Naive thymus-derived CD4-positive, alpha-beta T cell (primary cell): ENCODE measurements at regions not wholly inside any gene's neighbourhood (a gene's known extent, or its start where the extent isn't known, plus 50 kb on each side); places are given as distances from the start of the nearest gene placed in this dataset.

Experiments
- ATAC-seq: fragments of 150-1000 bp; cut with Tn5 transposase; 2 replicates; pipeline ENCODE4 v1.10.0; 2021; ENCODE audit warnings: mild to moderate bottlenecking, moderate library complexity
- CTCF ChIA-PET: fragments of 350-600 bp; sonication (Branson Sonifier 250); formaldehyde crosslinking; loops from one replicate; lab custom pipeline; 2021; ENCODE audit warnings: antibody characterized with exemption; lab: Charles Lee
- POLR2A ChIA-PET: fragments of 350-600 bp; sonication (Branson Sonifier 250); formaldehyde crosslinking; loops from one replicate; lab custom pipeline; 2021; ENCODE audit warnings: antibody characterized with exemption, inconsistent platforms; lab: Charles Lee
- DNase-seq, 9 donors: peaks; one replicate each; pipeline versions ENCODE4 v3.0.0 to v3.0.0-alpha.2; 2020 to 2022; ENCODE audit warnings: mixed read lengths in 1 of 9
- H3K27ac ChIP-seq: one replicate; pipeline ENCODE4 v1.7.0; 2013; ENCODE audit warnings: mild to moderate bottlenecking, low read depth, low read length, moderate library complexity
- H3K27me3 ChIP-seq, 2 donors: one replicate each; pipeline ENCODE4 v1.7.0; 2013; ENCODE audit warnings: low read length in 2 of 2, mild to moderate bottlenecking in 2 of 2, moderate library complexity in 2 of 2; ENCODE audit not compliant: control insufficient read depth in 2 of 2, insufficient read depth in 2 of 2
- H3K36me3 ChIP-seq, 3 experiments: 1 replicate in 2 of 3; 2 replicates in 1 of 3; pipeline ENCODE4 v1.7.0; 2013; ENCODE audit warnings: low read length in 3 of 3, mild to moderate bottlenecking in 3 of 3, moderate library complexity in 1 of 3; ENCODE audit not compliant: insufficient read depth in 3 of 3, control insufficient read depth in 2 of 3
- H3K4me1 ChIP-seq, 2 donors: one replicate each; pipeline ENCODE4 v1.7.0; 2013; ENCODE audit warnings: low read length in 2 of 2, mild to moderate bottlenecking in 2 of 2, moderate library complexity in 1 of 2; ENCODE audit not compliant: control insufficient read depth in 2 of 2, insufficient read depth in 2 of 2
- H3K4me3 ChIP-seq: 2 replicates; pipeline ENCODE4 v1.7.0; 2013; ENCODE audit warnings: mild to moderate bottlenecking, low read length
- H3K9me3 ChIP-seq, 3 experiments: 1 replicate in 2 of 3; 2 replicates in 1 of 3; pipeline ENCODE4 v1.7.0; 2013; ENCODE audit warnings: low read length in 3 of 3; ENCODE audit not compliant: control insufficient read depth in 2 of 3
- H3K27ac Mint-ChIP-seq, 9 donors: one replicate each; pipeline ENCODE4 v1.8.0; 2020 to 2022; ENCODE audit warnings: mixed read lengths in 9 of 9, mild to moderate bottlenecking in 8 of 9, moderate library complexity in 5 of 9, inconsistent platforms in 2 of 9
- H3K27me3 Mint-ChIP-seq, 5 donors: one replicate each; pipeline ENCODE4 v1.8.0; 2021 to 2022; ENCODE audit warnings: mixed read lengths in 5 of 5, mild to moderate bottlenecking in 1 of 5
- H3K36me3 Mint-ChIP-seq, 5 donors: one replicate each; pipeline ENCODE4 v1.8.0; 2020 to 2022; ENCODE audit warnings: mixed read lengths in 5 of 5, mild to moderate bottlenecking in 3 of 5, inconsistent platforms in 1 of 5
- H3K4me1 Mint-ChIP-seq, 7 donors: one replicate each; pipeline ENCODE4 v1.8.0; 2020 to 2022; ENCODE audit warnings: mixed read lengths in 7 of 7, mild to moderate bottlenecking in 3 of 7, inconsistent platforms in 1 of 7
- H3K4me3 Mint-ChIP-seq, 10 donors: one replicate each; pipeline ENCODE4 v1.8.0; 2020 to 2022; ENCODE audit warnings: mild to moderate bottlenecking in 10 of 10, mixed read lengths in 10 of 10, moderate library complexity in 6 of 10, inconsistent platforms in 2 of 10
- H3K9me3 Mint-ChIP-seq, 11 donors: one replicate each; pipeline ENCODE4 v1.8.0; 2020 to 2022; ENCODE audit warnings: mixed read lengths in 11 of 11, mild to moderate bottlenecking in 4 of 11, inconsistent platforms in 1 of 11, moderate library complexity in 1 of 11
- intact Hi-C, 2 donors: fragments of 100-400 bp; cut with micrococcal nuclease; formaldehyde crosslinking; loops; one replicate each; pipeline ENCODE4 v1.15.1; 2023

GRCh38 chr16:13781575-13782338 lies 138.2 kb upstream of the ERCC4 start:
- Mint-ChIP-seq H3K27ac (no peak overlapping the region), H3K9me3 (peaks cover 0 to 34% (median 9%) of the 10 kb centered on the region in 11 donors), H3K36me3 (no peaks in the 10 kb centered on the region), H3K27me3 (peaks cover 0 to 24% (median 14%) of the 10 kb centered on the region in 5 donors), H3K4me3 (no peak overlapping the region), H3K4me1 (no peaks in the 10 kb centered on the region)
- peaks cover 0 to 6% (median 0%) of the 10 kb centered on the region in 3 experiments for H3K9me3 ChIP-seq
- no peak overlapping the region for H3K4me3 ChIP-seq
- H3K27ac ChIP-seq, result no peak overlapping the region
- intact Hi-C loops, result no loop called here
- no peaks in the 10 kb centered on the region for H3K36me3 ChIP-seq
- ChIA-PET POLR2A (no interaction called here), CTCF (interaction anchor here (0.6 kb wide), 1 partner anchor 21 kb away, joined by 3 read pairs; no protein-coding TSS in a partner anchor)
- H3K4me1 ChIP-seq, result no peaks in the 10 kb centered on the region
- DNase-seq (no peak), ATAC-seq (no peak)
- no peaks in the 10 kb centered on the region for H3K27me3 ChIP-seq

DNA sequence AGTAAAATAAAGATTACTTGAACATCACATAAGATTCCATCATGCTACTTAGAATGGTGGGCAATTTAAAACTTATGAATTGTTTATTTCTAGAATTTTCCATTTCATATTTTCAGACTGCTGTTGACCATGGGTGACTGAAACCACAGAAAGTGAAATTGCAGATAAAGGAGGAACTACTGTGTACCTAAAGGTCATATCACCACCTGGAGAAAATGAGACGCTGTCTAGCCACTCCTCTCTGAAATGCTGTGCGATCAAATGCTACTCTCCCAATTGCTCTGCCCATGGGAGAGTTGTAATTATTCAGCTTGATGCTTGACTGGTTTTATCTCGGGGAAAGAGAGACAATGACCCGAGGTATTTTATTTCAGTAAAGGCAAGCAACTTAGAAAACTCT lies 128.9 kb upstream of the ERCC4 start:
- intact Hi-C loops, result no loop called here
- H3K4me3 Mint-ChIP-seq, result no peak overlapping the region
- no peak overlapping the region for H3K27ac Mint-ChIP-seq
- no peak overlapping the region for H3K4me3 ChIP-seq
- ATAC-seq, result no peak
- peaks cover 0 to 28% (median 9%) of the 10 kb centered on the region in 11 donors for H3K9me3 Mint-ChIP-seq
- no peak for DNase-seq
- CTCF ChIA-PET, result no interaction called here
- H3K4me1 Mint-ChIP-seq, result no peaks in the 10 kb centered on the region
- no peaks in the 10 kb centered on the region for H3K9me3 ChIP-seq
- H3K36me3 ChIP-seq, result no peaks in the 10 kb centered on the region
- no peaks in the 10 kb centered on the region for H3K36me3 Mint-ChIP-seq
- H3K27ac ChIP-seq, result no peak overlapping the region
- peaks cover 0 to 21% (median 11%) of the 10 kb centered on the region in 5 donors for H3K27me3 Mint-ChIP-seq
- no peaks in the 10 kb centered on the region for H3K4me1 ChIP-seq
- no peaks in the 10 kb centered on the region for H3K27me3 ChIP-seq
- POLR2A ChIA-PET, result no interaction called here

DNA sequence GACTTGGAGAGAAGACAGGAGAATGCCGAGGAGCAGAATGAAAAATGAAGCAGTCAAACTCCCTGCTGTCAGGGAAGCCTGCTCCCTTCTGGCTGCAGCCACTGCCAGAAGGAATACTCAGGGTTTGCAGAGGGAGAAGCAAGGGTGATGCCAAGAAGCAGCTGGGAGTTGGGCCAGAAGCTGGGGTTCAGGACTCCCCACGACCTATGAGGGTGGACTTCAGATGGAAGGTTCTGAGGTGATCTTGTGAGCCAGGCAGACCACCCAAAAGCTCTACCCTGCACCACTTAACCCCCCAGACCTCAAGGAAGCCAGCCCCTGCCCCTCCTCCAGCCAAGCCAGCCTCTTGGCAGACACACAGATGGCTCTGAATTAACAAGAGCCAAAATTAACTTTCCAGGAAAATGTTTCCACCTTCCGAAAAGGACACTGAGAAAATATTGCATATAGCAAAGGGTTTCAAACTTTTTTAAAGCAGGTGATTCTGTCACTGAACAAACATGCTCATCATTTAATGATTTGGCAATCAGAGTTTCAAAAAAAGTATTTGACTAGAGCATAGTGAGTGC lies 126.0 kb upstream of the ERCC4 start:
- Mint-ChIP-seq H3K27me3 (peaks cover 2 to 28% (median 14%) of the 10 kb centered on the region in 5 donors), H3K4me3 (no peak overlapping the region), H3K27ac (no peak overlapping the region), H3K4me1 (no peaks in the 10 kb centered on the region), H3K9me3 (peaks cover 0 to 21% (median 11%) of the 10 kb centered on the region in 11 donors), H3K36me3 (no peaks in the 10 kb centered on the region)
- Histone ChIP-seq H3K9me3 (no peaks in the 10 kb centered on the region), H3K27ac (no peak overlapping the region), H3K4me3 (no peak overlapping the region), H3K36me3 (no peaks in the 10 kb centered on the region), H3K27me3 (no peaks in the 10 kb centered on the region), H3K4me1 (no peaks in the 10 kb centered on the region)
- no peak for DNase-seq
- no peak for ATAC-seq
- ChIA-PET CTCF (no interaction called here), POLR2A (interaction anchor here (0.5 kb wide), 1 partner anchor 37 kb away, joined by 3 read pairs; no protein-coding TSS in a partner anchor)
- intact Hi-C loops, result no loop called here

DNA sequence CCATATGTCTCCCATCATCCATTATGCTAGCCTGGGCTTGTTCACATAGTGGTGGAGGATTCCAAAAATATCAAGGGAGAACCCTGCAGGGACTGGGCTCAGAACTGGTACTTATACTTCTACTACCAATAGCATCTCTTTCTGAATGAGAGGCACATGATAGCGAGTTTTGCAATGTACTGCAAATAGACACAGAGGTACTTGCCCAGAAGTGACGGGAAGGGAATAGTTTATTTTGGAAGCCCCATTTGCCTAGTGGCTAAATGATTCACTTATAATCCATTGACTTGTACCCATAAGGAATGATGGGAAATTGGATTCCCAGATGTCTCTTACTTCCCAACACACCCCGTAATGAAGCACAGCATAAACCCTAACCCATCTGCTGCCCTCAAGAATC lies 124.8 kb upstream of the ERCC4 start:
- ATAC-seq, result no peak
- POLR2A ChIA-PET, result no interaction called here

DNA sequence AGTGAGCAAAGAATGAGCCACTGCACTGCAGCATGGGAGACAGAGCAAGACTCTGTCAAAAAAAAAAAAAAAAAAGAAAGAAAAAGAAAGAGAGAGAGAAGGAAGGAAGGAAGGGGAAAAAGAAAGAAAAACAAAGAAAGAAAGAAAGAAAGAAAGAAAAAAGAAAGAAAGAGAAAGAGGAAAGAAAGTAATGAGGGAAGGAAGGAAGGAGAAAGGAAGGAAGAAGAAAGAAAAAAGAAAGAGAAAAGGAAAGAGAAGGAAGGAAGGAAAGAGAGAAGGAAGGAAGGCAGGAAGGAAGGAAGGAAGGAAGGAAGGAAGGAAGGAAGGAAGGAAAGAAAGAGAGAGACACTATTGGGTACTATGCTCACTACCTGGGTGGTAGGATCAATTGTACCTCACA lies 122.2 kb upstream of the ERCC4 start:
- Histone ChIP-seq H3K4me3 (no peak overlapping the region), H3K27ac (no peak overlapping the region), H3K27me3 (no peaks in the 10 kb centered on the region), H3K4me1 (no peaks in the 10 kb centered on the region), H3K9me3 (no peaks in the 10 kb centered on the region), H3K36me3 (no peaks in the 10 kb centered on the region)
- DNase-seq (no peak), ATAC-seq (no peak)
- Mint-ChIP-seq H3K4me3 (no peak overlapping the region), H3K9me3 (peaks cover 0 to 8% (median 3%) of the 10 kb centered on the region in 11 donors), H3K27ac (no peak overlapping the region), H3K27me3 (peaks cover 2 to 29% (median 11%) of the 10 kb centered on the region in 5 donors), H3K36me3 (no peaks in the 10 kb centered on the region), H3K4me1 (no peaks in the 10 kb centered on the region)
- ChIA-PET CTCF (no interaction called here), POLR2A (no interaction called here)
- intact Hi-C loops, result no loop called here

More for the DNA sequence above, 124.8 kb upstream of the ERCC4 start:
- H3K4me3 ChIP-seq, result no peak overlapping the region
- DNase-seq, result no peak
- no peak overlapping the region for H3K27ac Mint-ChIP-seq
- no peaks in the 10 kb centered on the region for H3K27me3 ChIP-seq
- no peak overlapping the region for H3K4me3 Mint-ChIP-seq
- peaks cover 0 to 21% (median 11%) of the 10 kb centered on the region in 11 donors for H3K9me3 Mint-ChIP-seq
- no peaks in the 10 kb centered on the region for H3K36me3 Mint-ChIP-seq
- no peaks in the 10 kb centered on the region for H3K9me3 ChIP-seq
- CTCF ChIA-PET, result no interaction called here
- no peaks in the 10 kb centered on the region for H3K4me1 Mint-ChIP-seq
- no peaks in the 10 kb centered on the region for H3K4me1 ChIP-seq
- H3K27ac ChIP-seq, result no peak overlapping the region
- no peaks in the 10 kb centered on the region for H3K36me3 ChIP-seq
- intact Hi-C loops, result no loop called here
- peaks cover 2 to 28% (median 14%) of the 10 kb centered on the region in 5 donors for H3K27me3 Mint-ChIP-seq

DNA sequence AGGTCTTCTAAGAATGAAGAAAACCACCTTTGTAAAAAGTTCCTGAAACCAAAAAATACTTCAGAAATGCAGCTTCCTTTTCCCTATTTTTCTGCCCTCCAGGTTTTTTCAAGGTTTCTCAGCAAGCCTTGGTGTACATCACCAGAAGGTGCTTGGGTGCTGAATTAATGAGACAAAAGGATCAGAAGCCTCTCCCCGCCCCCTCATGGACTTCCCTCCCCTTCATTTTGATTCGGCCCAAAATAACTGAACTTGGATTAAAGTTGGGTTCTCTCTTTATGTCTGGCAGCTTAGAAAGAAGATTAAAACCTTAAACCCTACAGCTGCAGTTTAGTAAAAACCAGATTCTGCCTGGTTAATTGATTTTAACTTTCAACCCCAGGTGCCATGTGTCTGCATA lies 121.7 kb upstream of the ERCC4 start:
- Histone ChIP-seq H3K4me1 (no peaks in the 10 kb centered on the region), H3K9me3 (no peaks in the 10 kb centered on the region), H3K27me3 (no peaks in the 10 kb centered on the region), H3K27ac (no peak overlapping the region), H3K36me3 (no peaks in the 10 kb centered on the region), H3K4me3 (no peak overlapping the region)
- DNase-seq (no peak), ATAC-seq (no peak)
- Mint-ChIP-seq H3K36me3 (no peaks in the 10 kb centered on the region), H3K27me3 (peaks cover 2 to 29% (median 11%) of the 10 kb centered on the region in 5 donors), H3K4me3 (no peak overlapping the region), H3K4me1 (no peaks in the 10 kb centered on the region), H3K9me3 (peaks cover 0 to 8% (median 0%) of the 10 kb centered on the region in 11 donors), H3K27ac (no peak overlapping the region)
- ChIA-PET POLR2A (no interaction called here), CTCF (no interaction called here)
- intact Hi-C loops, result no loop called here
